Fibroblast of the aortic adventitia (primary cell): ENCODE measurements at regions not wholly inside any gene's neighbourhood (a gene's known extent, or its start where the extent isn't known, plus 50 kb on each side); places are given as distances from the start of the nearest gene placed in this dataset.

Experiments
- DNase-seq: peaks from one replicate; pipeline ENCODE4 v3.0.0-alpha.2; 2010; ENCODE audit warnings: low read depth
- H3K4me3 ChIP-seq: 2 replicates; pipeline ENCODE4 v1.5.1; 2011; ENCODE audit warnings: low read depth, mild to moderate bottlenecking, control low read depth, low read length, moderate library complexity
- CTCF ChIP-seq: IDR thresholded peaks from 2 replicates; pipeline ENCODE4 v1.5.1; 2011; ENCODE audit warnings: mild to moderate bottlenecking, low read length, control low read depth, inconsistent platforms; ENCODE audit not compliant: insufficient read depth

GRCh38 chr2:118348380-118349034 is 260.2 kb downstream of the INSIG2 start:
- H3K4me3 ChIP-seq: no peak overlapping the region
- no peak for DNase-seq
- no peak for TF ChIP-seq CTCF

GRCh38 chr2:118345465-118345864 is 257.2 kb downstream of the INSIG2 start:
- TF ChIP-seq CTCF: no peak
- no peak for DNase-seq
- no peak overlapping the region for H3K4me3 ChIP-seq

GRCh38 chr2:118340103-118340502 is 251.8 kb downstream of the INSIG2 start:
- TF ChIP-seq CTCF: no peak
- no peak for DNase-seq
- no peak overlapping the region for H3K4me3 ChIP-seq

- DNase-seq: no peak
- TF ChIP-seq CTCF: no peak
- no peak overlapping the region for H3K4me3 ChIP-seq
Observed at GRCh38 chr2:118339386-118339785, 251.1 kb downstream of the INSIG2 start.

- H3K4me3 ChIP-seq: no peak overlapping the region
- no peak for DNase-seq
- no peak for TF ChIP-seq CTCF
Observed at GRCh38 chr2:118333664-118334063, 245.4 kb downstream of the INSIG2 start.

GRCh38 chr2:118325321-118325955 is 237.2 kb downstream of the INSIG2 start:
- TF ChIP-seq CTCF: no peak
- no peak overlapping the region for H3K4me3 ChIP-seq
- no peak for DNase-seq
